ENCODE measurements at regions not wholly inside any gene's neighbourhood (a gene's known extent, or its start where the extent isn't known, plus 50 kb on each side); places are given as distances from the start of the nearest gene placed in this dataset.

GRCh38 chr13:40452741-40453334, 213.6 kb downstream of the FOXO1 start:
- H3K9me3 ChIP-seq (ENCODE audit: control insufficient read depth, insufficient read depth, low read depth, low read length): no peaks in the 10 kb centered on the region
- no peak overlapping the region for H3K9ac ChIP-seq (ENCODE audit: insufficient read depth, low read length)
- no peak for DNase-seq (ENCODE audit: low read depth in 2 of 2)
- no peak overlapping the region for H3K4me3 ChIP-seq (replicated peaks in 1 of 4; ENCODE audit: control extremely low read depth in 1 of 4, insufficient read depth in 1 of 4, low read depth in 3 of 4, low read length in 4 of 4)
- H4K20me1 ChIP-seq (ENCODE audit: control insufficient read depth, extremely low read depth, insufficient read depth, low read length): no peaks in the 10 kb centered on the region
- H2AFZ ChIP-seq (ENCODE audit: low read length): no peak overlapping the region
- H3K79me2 ChIP-seq (ENCODE audit: control insufficient read depth, insufficient read depth, low read length): no peaks in the 10 kb centered on the region
- H3K4me2 ChIP-seq (ENCODE audit: extremely low read depth, insufficient read depth, low read length): no peak overlapping the region
- no peaks in the 10 kb centered on the region for H3K4me1 ChIP-seq (ENCODE audit: control insufficient read depth, extremely low read depth, insufficient read depth, low read length)
- no peak overlapping the region for H3K27ac ChIP-seq (ENCODE audit: insufficient read depth, low read length)
- H3K27me3 ChIP-seq (ENCODE audit: control insufficient read depth, insufficient read depth, low read length): no peaks in the 10 kb centered on the region
- no peaks in the 10 kb centered on the region for H3K36me3 ChIP-seq (ENCODE audit: control insufficient read depth, insufficient read depth, low read length)
- no peak for TF ChIP-seq CTCF (conservative IDR thresholded peaks at IDR 0.05 in 1 of 2, IDR thresholded peaks at IDR 0.05 in 1 of 2; ENCODE audit: low read depth in 1 of 2, low read length in 2 of 2)
- no peak for TF ChIP-seq EZH2 (IDR thresholded peaks at IDR 0.05; ENCODE audit: low read length, missing control alignments)

- Histone ChIP-seq H2AFZ (ENCODE audit: low read length) (no peak overlapping the region), H3K4me3 (replicated peaks in 1 of 4; ENCODE audit: control extremely low read depth in 1 of 4, insufficient read depth in 1 of 4, low read depth in 3 of 4, low read length in 4 of 4) (no peak overlapping the region), H3K27ac (ENCODE audit: insufficient read depth, low read length) (no peak overlapping the region), H3K4me2 (ENCODE audit: extremely low read depth, insufficient read depth, low read length) (no peak overlapping the region), H3K9ac (ENCODE audit: insufficient read depth, low read length) (no peak overlapping the region), H3K79me2 (ENCODE audit: control insufficient read depth, insufficient read depth, low read length) (no peaks in the 10 kb centered on the region), H4K20me1 (ENCODE audit: control insufficient read depth, extremely low read depth, insufficient read depth, low read length) (no peaks in the 10 kb centered on the region), H3K9me3 (ENCODE audit: control insufficient read depth, insufficient read depth, low read depth, low read length) (no peaks in the 10 kb centered on the region), H3K4me1 (ENCODE audit: control insufficient read depth, extremely low read depth, insufficient read depth, low read length) (no peaks in the 10 kb centered on the region), H3K36me3 (ENCODE audit: control insufficient read depth, insufficient read depth, low read length) (no peaks in the 10 kb centered on the region), H3K27me3 (ENCODE audit: control insufficient read depth, insufficient read depth, low read length) (no peaks in the 10 kb centered on the region)
- peak; percentile 28 to 74 for DNase-seq (ENCODE audit: low read depth in 2 of 2)
- no peak for TF ChIP-seq CTCF (conservative IDR thresholded peaks at IDR 0.05 in 1 of 2, IDR thresholded peaks at IDR 0.05 in 1 of 2; ENCODE audit: low read depth in 1 of 2, low read length in 2 of 2)
- TF ChIP-seq EZH2 (IDR thresholded peaks at IDR 0.05; ENCODE audit: low read length, missing control alignments): no peak
Measured at GRCh38 chr13:40453351-40454021, 213.0 kb downstream of the FOXO1 start.

- H3K9ac ChIP-seq (ENCODE audit: insufficient read depth, low read length): no peak overlapping the region
- no peaks in the 10 kb centered on the region for H3K79me2 ChIP-seq (ENCODE audit: control insufficient read depth, insufficient read depth, low read length)
- no peaks in the 10 kb centered on the region for H4K20me1 ChIP-seq (ENCODE audit: control insufficient read depth, extremely low read depth, insufficient read depth, low read length)
- DNase-seq (ENCODE audit: low read depth in 2 of 2): no peak
- no peaks in the 10 kb centered on the region for H3K36me3 ChIP-seq (ENCODE audit: control insufficient read depth, insufficient read depth, low read length)
- no peak overlapping the region for H3K4me3 ChIP-seq (replicated peaks in 1 of 4; ENCODE audit: control extremely low read depth in 1 of 4, insufficient read depth in 1 of 4, low read depth in 3 of 4, low read length in 4 of 4)
- no peak overlapping the region for H2AFZ ChIP-seq (ENCODE audit: low read length)
- H3K9me3 ChIP-seq (ENCODE audit: control insufficient read depth, insufficient read depth, low read depth, low read length): no peaks in the 10 kb centered on the region
- no peak overlapping the region for H3K27ac ChIP-seq (ENCODE audit: insufficient read depth, low read length)
- no peak overlapping the region for H3K4me2 ChIP-seq (ENCODE audit: extremely low read depth, insufficient read depth, low read length)
- no peaks in the 10 kb centered on the region for H3K4me1 ChIP-seq (ENCODE audit: control insufficient read depth, extremely low read depth, insufficient read depth, low read length)
- H3K27me3 ChIP-seq (ENCODE audit: control insufficient read depth, insufficient read depth, low read length): no peaks in the 10 kb centered on the region
- TF ChIP-seq EZH2 (IDR thresholded peaks at IDR 0.05; ENCODE audit: low read length, missing control alignments) (no peak), CTCF (conservative IDR thresholded peaks at IDR 0.05 in 1 of 2, IDR thresholded peaks at IDR 0.05 in 1 of 2; ENCODE audit: low read depth in 1 of 2, low read length in 2 of 2) (no peak)
Measured at GRCh38 chr13:40456397-40456953, 210.0 kb downstream of the FOXO1 start.

All from fibroblast of lung (primary cell).